AG09319 (cell line): ENCODE measurements at regions not wholly inside any gene's neighbourhood (a gene's known extent, or its start where the extent isn't known, plus 50 kb on each side); places are given as distances from the start of the nearest gene placed in this dataset.

Experiments used
- DNase-seq: peaks from one replicate; pipeline ENCODE4 v3.0.0-alpha.2; 2010; ENCODE audit warnings: low read depth; ENCODE audit errors: extremely low read depth
- CTCF ChIP-seq: IDR thresholded peaks from 2 replicates; pipeline ENCODE4 v1.5.1; 2011; ENCODE audit warnings: low read depth, mild to moderate bottlenecking, inconsistent platforms, low read length, moderate library complexity

DNA sequence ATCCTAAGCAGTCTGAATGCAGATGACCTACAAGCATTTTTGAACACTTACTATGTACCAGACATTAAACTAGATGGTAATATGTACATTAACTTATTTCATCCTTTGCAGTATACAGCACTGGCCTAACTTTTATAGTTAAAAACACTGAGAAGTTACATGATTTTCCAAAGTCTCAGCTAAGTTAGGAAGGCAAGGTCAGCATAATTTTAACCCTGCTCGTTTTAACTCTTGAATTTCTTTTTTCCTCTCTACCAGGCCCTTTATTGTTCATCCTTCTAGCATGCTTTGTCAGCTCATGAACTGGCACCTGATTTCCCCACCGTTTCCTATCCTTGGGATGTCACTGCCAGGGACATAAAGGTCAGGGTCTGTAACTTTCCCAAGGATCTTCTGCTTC is 76.9 kb upstream of the ZC3H11B start:
- DNase-seq = no peak
- TF ChIP-seq CTCF = no peak

DNA sequence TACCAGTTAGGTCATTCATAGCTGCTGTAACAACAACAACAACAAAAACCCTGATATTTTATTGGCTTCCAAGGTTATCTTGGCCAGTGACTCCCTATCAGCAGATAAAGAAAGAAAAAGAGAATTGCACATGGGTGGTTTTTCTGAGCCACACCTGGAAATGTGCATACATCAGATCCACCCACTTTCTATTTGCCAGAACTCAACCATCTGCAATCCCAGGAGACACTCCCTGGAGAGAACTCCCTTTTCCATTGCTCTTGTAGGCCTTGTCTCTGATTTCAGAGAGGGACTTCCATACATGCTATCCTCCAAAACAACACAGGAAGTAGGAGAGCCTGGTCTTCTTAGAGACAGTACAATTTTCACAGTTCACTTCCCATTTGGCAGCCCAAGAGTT is 74.9 kb upstream of the ZC3H11B start:
- DNase-seq = no peak
- no peak for TF ChIP-seq CTCF

DNA sequence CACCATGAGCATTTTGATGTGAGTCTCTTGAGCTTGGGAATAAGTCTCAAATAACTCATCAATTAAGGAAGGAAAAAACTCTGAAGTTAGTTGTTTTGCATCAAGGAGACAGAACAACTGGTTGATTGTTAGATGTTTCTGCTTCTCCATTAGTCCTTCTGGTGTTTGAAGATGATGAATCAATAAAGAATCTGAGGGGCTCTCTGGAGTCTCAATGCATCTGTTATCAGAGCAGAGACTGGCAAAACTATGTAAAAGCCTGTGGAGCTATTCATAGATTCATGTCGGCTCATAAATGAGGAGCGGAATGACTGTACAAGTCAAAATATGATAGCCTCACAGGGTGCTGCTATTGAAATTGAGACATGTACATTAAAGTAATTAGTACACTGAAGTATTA is 73.3 kb upstream of the ZC3H11B start:
- DNase-seq = no peak
- no peak for TF ChIP-seq CTCF

- no peak for DNase-seq
- TF ChIP-seq CTCF = no peak
Observed at GRCh38 chr1:219682788-219683187, 69.9 kb upstream of the ZC3H11B start.

DNA sequence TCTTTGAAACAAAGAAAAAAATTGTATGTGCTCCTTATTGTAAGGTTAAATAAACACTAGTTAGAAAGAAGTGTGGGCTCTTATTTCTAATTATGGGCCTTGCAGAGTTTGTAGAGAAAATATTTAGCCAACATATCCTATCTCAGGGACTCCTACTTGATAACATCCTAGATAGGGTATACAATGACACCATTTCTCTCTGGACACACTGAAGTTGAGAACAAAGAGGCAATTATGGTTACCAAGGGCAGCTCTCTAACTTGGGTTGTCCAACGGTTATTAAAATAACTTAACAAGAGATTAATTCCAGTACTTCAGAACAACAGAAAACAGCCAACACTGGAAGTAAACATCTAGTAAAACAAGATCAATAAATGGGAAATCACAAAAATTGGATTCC is 69.0 kb upstream of the ZC3H11B start:
- no peak for DNase-seq
- TF ChIP-seq CTCF = no peak

- DNase-seq = no peak
- no peak for TF ChIP-seq CTCF
Observed at GRCh38 chr1:219676012-219676765, 63.3 kb upstream of the ZC3H11B start.

GRCh38 chr1:219670426-219671149 is 57.7 kb upstream of the ZC3H11B start:
- TF ChIP-seq CTCF = no peak
- no peak for DNase-seq
